ENCODE measurements at regions not wholly inside any gene's neighbourhood (a gene's known extent, or its start where the extent isn't known, plus 50 kb on each side); places are given as distances from the start of the nearest gene placed in this dataset.
"Not testable (repeated sequence)": the region's sequence is repeated elsewhere in the genome, so short reads cannot be mapped to it uniquely, and the experiment has no call there.

DNA sequence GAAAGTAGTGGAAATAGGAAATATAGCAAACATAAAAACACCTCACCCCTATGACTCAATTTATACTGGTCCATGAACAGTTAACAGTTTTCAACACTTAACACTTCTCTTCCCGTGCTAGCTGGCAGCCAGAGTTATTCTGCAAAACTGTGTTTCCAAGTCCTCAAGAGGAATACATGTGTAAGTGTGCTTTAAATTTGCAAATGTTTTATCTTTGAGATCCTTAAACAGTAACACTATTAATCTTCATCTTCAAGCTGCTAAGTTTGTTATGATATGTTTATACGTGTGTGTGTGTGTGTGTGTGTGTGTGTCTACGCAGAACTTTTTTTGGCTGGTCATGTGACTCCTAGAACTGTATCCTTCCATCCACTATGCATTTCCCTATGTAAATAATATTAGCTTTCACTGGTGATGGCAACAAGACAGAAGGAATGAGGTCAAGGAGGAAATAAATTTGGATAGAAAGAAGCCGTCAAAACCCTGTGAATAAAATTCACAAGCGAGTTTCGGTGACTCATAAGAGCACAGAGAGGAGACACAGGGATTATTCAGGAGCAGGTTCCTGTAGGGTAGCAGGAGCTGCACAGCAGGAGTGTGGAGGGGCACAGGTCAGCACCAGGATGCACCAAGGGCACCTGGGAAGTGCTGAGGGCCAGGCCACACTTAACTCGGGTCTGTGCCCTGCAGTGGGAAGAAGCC is 105.9 kb upstream of the ETV6 start:
- TF ChIP-seq, protein P1, sequence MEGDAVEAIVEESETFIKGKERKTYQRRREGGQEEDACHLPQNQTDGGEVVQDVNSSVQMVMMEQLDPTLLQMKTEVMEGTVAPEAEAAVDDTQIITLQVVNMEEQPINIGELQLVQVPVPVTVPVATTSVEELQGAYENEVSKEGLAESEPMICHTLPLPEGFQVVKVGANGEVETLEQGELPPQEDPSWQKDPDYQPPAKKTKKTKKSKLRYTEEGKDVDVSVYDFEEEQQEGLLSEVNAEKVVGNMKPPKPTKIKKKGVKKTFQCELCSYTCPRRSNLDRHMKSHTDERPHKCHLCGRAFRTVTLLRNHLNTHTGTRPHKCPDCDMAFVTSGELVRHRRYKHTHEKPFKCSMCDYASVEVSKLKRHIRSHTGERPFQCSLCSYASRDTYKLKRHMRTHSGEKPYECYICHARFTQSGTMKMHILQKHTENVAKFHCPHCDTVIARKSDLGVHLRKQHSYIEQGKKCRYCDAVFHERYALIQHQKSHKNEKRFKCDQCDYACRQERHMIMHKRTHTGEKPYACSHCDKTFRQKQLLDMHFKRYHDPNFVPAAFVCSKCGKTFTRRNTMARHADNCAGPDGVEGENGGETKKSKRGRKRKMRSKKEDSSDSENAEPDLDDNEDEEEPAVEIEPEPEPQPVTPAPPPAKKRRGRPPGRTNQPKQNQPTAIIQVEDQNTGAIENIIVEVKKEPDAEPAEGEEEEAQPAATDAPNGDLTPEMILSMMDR (conservative IDR thresholded peaks at IDR 0.05; ENCODE audit: low read depth, low read length): no peak
- no peak for DNase-seq (ENCODE audit: low read depth)
- H3K4me3 ChIP-seq (ENCODE audit: low read depth, low read length): no peak overlapping the region

- DNase-seq (ENCODE audit: low read depth): no peak
- TF ChIP-seq, protein P1 (conservative IDR thresholded peaks at IDR 0.05; ENCODE audit: low read depth, low read length): peak; percentile 4
- H3K4me3 ChIP-seq (ENCODE audit: low read depth, low read length): no peak overlapping the region
Observed at GRCh38 chr12:11545484-11546330, 103.8 kb upstream of the ETV6 start.

- not testable (repeated sequence) for H3K4me3 ChIP-seq (ENCODE audit: low read depth, low read length); DNase-seq (ENCODE audit: low read depth)
Observed at GRCh38 chr12:11546582-11547270, 102.7 kb upstream of the ETV6 start.

GRCh38 chr12:11547271-11547646 is 102.2 kb upstream of the ETV6 start:
- H3K4me3 ChIP-seq (ENCODE audit: low read depth, low read length); DNase-seq (ENCODE audit: low read depth): not testable (repeated sequence)

- no peak overlapping the region for H3K4me3 ChIP-seq (ENCODE audit: low read depth, low read length)
- TF ChIP-seq, protein P1 (conservative IDR thresholded peaks at IDR 0.05; ENCODE audit: low read depth, low read length): no peak
- DNase-seq (ENCODE audit: low read depth): no peak
Observed at GRCh38 chr12:11549119-11549518, 100.4 kb upstream of the ETV6 start.

GRCh38 chr12:11553871-11554533 is 95.5 kb upstream of the ETV6 start:
- no peak overlapping the region for H3K4me3 ChIP-seq (ENCODE audit: low read depth, low read length)
- peak; percentile 75 for DNase-seq (ENCODE audit: low read depth)

GRCh38 chr12:11555195-11555594 is 94.3 kb upstream of the ETV6 start:
- no peak for DNase-seq (ENCODE audit: low read depth)
- H3K4me3 ChIP-seq (ENCODE audit: low read depth, low read length): no peak overlapping the region
- TF ChIP-seq, protein P1 (conservative IDR thresholded peaks at IDR 0.05; ENCODE audit: low read depth, low read length): no peak

More at GRCh38 chr12:11553871-11554533, 95.5 kb upstream of the ETV6 start:
- TF ChIP-seq, protein P1 (conservative IDR thresholded peaks at IDR 0.05; ENCODE audit: low read depth, low read length): peak; percentile 75
